HG03139 (cell line): ENCODE measurements at regions not wholly inside any gene's neighbourhood (a gene's known extent, or its start where the extent isn't known, plus 50 kb on each side); places are given as distances from the start of the nearest gene placed in this dataset.
"Not testable (repeated sequence)": the region's sequence is repeated elsewhere in the genome, so short reads cannot be mapped to it uniquely, and the experiment has no call there.

Experiments
- ATAC-seq: cut with Tn5 transposase; IDR thresholded peaks from one replicate; pipeline ENCODE4 v1.9.1; 2021; ENCODE audit not compliant: unreplicated experiment

DNA sequence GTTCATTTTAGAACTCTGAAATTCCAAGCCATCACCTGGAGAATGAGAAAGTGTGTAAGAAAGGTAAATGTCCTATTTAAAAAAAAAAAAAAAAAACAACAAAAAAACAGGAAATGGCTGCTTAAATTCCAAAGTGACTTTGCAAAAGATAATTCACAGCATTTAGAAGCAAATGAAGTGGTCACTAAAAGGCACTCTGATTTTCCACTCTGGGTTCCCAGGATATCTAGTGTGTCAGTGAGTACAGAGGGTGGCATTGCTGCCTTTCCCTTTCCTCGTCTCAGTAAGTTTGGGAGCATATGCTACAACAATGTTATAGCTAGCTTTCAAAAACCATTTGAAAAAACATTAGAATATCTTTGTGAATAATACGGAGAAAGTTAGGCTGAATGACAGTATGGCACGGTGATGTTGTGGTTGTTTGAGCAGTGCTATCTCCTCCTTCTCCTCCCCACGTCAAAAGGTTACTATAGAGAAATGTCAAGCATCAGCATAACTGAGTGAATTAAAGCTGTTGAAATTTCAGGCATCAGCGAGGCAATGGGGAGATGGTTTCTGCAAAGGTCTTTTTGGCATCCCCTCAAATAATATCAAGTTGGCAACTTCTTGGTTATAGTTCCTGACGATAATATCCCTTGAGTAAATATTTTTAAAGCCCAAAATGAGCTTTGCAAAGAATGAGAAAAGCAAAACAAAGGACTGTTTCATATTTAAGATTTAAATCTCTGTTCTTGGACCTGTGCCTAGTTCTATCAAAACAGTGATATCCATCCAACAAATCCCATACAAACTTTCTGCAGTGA, 164.5 kb upstream of the E2F7 start:
- ATAC-seq, result no peak

DNA sequence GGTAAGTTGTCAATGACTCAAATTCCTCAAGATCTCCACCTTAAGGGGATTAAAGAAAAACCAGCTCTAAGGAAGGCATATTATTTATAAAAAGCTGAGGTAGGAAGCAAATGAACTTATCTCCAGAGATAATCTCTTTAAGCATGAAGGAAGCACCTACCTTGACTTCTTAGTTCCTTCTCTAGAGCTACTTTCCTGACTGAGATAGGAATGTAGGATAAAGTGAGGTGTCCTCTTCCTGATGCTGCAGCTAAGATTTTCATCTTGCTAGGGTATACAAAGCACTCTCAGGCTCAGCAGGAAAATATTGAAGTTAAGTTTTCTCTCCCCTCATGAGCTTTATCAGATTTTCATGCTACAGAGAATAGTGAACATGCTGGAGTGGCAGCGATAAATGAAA, 163.0 kb upstream of the E2F7 start:
- no peak for ATAC-seq

DNA sequence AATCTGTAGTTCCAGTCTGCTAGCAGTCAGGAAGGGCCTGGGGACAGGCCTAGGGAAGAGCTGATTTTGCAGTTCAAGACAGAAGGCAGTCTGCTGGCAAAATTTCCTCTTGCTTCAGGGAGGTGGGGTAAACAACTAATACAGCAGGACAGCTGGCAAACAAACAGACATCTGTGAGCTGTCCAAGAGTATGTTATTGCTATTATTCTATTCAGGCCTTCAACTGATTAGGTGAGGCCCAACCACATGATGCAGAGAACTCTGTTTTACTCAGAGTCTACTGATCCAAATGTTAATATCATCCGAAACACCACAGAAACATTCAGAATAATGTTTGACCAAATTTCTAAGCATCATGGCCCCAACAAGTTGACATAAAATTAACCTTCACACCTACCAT, 161.0 kb upstream of the E2F7 start:
- ATAC-seq, result no peak

DNA sequence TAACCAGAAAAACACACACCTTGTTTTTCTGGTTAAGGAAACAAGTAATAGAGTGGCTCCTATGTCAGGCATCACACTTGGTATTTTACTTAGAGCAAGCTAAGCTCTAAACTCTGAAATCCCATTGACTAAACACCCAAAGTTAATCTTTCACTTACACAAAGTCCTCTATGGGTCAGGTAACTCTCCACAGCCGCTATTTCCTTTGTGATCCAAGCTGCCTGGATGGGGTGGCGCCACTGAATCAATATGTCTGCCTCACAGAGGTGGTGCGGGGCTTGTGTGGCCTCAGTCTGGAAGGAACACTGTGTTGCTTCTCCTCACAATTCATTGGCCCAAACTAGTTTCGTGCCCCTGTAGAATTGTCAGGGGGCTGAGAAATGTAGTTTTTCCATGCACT, 160.0 kb upstream of the E2F7 start:
- no peak for ATAC-seq

DNA sequence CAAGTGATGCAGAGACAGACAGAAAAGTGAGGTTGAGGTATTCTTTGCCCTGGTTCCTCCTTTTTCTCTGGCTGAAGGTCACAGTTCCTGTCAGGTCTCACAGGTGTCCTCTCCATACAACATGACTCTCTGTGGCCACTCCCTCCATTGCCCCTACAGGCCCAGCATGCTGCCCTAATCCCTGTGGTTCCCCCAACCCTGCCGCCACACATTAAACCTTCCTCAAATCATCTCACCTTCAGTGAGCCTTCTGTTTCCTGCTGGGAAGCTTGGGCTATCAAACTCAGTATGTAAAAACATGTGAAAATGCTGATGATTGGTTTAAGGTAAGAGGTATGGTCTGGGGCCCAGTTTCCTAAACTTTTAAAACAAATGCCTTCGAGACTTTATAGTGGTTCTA, 159.0 kb upstream of the E2F7 start:
- ATAC-seq, result no peak

DNA sequence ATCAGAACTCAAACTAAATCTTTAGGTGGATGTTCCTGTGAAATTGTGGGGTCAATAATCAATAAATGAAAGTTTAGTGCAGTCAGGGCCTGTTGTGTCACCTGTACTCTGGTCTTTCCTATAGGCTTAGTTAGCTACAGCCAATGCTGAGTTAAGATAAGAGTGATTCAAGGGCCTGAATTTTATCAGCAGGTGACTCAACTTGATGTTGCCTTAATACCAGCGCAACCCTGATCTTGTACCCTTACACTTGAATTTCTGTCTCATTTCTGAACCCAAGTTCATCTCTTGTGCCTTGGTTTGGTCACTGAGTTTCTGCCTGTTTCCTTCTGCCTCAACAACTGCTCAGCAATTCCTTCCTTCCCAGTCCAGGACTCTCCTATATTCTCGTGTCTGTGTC, 157.0 kb upstream of the E2F7 start:
- no peak for ATAC-seq

DNA sequence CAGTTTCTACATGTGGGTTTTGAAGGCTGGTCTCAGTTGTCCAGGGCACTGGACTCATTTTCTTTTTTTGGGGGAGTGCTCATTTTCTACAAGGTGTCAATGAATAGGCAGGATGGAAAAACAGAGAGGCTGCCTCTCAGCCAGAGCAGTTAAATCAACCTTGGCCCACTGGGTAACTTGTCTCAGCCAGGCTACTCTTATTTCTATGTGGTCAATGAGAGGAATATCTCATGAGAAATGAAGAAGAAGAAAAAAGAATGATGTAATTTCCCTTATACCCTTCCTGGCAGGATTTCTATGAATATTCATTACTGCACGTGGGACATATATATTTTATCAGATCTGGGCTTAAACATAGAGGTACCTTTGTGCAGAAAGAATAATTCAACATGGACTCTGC, 155.2 kb upstream of the E2F7 start:
- ATAC-seq, result no peak

DNA sequence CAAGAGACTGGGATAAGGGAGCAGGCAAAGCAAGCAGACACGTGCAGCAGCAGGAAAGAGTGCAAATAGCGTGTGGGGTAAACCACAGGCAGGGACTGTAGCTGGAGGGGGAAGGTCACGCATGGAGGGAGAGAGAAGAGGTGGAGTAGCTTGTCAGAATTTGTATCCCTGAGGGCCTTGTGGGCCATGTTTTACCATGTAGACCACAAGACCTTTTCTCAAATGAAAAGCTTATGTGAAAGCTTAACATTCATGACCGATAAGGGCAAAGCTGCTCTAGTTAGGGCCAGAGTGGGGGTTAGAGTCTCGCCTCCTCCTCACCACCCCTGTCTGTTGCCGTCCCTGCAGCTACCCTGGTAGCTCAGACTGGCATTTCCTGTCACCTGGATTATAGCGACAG, 152.9 kb upstream of the E2F7 start:
- no peak for ATAC-seq

DNA sequence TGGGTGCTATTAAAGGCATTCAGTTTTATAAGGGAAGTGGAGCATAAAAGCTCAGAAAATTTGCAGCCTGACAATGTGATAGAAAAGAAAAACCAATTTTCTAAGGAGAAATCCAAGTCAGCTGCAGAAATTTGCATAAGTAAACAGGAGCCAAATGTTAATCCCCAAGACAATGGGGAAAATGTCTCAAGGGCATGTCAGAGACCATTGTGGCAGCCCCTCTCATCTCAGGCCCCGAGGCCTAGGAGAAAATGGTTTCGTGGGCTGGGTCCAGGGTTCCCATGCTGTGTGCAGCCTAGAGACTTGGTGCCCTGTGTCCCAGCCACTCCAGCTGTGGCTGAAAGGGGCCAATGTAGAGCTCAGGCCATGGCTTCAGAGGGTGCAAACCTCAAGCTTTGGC, 150.8 kb upstream of the E2F7 start:
- ATAC-seq, result not testable (repeated sequence)

DNA sequence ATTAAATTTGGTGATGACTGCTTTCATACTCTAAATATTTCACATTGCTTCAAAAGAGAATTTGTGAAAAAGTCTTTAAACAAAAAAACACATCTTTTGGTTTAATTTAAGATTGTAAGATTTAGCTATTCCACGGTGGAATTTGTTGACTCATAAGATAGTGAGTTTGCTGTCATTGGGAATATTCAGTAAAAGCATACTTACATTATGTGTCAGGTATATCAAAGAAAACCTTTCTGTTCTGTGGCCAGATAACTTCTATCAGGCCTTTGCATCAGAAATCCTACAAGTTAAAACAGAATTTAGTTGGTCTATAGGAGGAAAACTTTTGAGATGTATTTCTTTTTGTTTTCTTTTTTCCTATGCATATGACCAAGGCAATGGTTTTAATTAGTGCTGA, 148.8 kb upstream of the E2F7 start:
- no peak for ATAC-seq

DNA sequence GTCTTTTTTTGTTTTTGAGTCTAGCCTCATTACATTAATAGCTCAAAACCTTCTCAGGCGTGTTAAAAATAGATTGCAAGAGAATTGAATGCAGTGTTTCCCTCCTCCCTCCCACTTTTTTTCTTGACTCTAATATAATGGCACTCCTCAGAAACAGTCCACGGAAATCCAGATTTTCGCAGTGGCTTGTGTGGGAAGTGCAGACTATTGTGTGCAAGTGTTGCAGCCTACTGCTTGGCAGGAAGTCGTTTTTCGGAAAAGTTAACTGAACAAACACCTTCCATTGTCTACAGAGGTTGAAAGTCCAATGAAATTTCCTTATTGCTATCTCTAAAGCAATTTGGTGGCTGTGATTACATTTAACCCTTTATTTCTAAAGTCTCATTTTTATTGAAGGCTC, 147.9 kb upstream of the E2F7 start:
- ATAC-seq, result no peak

DNA sequence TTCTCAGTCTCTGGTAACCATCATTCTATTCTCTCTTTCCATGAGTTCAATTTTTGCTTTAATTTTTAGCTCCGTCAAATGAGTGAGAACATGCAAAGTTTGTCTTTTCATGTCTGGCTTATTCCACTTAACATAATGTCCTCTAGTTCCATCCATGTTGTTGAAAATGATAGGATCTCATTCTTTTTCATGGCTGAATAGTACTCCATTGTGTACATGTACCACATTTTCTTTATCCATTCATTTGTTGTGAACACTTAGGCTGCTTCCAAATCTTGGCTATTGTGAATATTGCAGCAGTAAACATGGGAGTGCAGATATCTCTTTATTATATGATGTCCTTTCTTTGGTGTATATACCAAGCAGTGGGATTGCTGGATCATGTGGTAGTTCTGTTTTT, 145.4 kb upstream of the E2F7 start:
- ATAC-seq, result no peak

DNA sequence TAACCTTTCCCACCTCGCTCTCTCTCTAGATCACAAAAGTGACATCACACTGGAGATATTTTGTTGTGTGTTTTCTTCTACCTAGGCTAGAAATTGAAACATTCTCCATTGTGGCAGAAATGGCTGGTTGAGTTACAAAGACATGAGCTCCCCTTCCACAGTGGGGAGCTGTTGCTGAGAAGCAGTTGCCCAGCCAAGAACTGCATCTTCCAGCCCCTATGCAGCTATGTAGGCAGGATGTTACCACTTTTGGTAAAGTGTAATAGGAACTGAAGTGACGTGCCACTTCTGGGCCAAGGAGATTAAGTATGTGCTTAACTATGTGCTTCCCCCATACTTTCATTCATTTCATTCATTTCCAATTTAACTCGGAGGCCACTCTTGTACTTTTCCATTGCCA, 138.7 kb upstream of the E2F7 start:
- ATAC-seq, result no peak

DNA sequence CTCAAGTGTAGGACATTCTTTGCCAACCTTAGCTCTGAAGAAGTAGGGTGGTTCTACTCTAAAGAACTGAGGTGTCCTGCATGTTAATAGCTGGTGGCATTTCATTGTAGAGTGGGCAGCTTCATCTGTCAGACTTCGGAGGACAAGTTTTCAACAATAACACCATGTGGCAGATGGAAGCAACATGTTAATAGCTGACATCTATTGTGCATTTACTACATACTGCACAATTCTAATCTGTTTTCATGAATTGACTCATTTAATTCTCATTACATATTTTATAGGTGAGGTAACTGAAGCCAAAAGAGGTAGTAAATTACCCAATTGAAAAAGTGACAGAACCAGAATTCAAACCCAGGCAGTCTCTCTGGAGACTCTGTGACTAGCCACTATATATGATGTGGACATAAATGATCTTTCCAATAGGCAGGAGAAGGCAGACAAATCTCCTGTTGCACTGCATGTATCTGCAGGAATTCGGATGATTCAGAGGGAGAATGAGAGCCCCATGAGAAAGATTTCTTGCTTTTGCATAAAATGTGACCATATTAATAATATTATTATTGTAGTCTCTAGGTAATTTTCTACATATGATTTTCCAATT, 137.2 kb upstream of the E2F7 start:
- ATAC-seq, result no peak

DNA sequence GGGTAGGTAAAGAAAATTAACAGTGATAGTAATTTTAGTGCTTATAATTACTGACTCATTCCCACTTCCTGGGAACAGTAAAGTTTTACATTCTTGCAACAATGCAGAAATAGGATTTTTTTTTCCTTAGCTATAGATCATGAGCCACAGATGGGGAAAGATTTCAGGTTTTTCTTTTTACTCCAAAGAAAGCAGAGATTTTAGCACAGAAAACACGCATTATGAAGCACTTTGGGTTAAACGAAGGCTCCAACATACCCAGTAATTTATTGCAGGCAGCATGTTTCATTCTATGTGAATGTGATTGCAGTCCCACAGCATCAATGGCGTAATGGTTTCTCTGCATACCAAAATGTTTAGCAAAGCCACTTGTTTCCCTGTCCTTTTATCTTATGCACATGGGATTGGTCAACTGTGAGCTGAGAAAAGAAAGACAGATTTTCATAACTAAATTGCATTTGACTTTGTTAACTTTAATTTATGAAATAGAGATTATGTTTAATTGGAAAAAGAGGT, 124.6 kb upstream of the E2F7 start:
- no peak for ATAC-seq

DNA sequence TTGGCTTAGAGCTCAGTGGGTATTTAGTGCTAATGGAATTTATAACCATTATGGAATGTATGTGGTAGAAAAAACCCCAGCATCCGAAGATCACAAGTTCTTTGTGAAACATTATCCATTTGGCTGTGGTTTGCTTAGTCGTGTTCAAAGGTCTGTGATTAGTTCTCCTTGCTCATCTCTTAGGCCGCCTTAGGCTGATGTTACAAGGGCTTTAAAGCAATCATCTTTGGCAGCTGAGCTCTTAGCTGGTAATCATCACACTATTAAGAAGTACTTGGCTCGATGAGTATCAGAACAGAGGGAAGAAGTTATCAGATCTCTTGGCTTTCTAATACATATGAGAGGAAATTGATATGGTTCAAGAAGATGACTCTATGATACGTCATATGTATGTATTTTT, 124.1 kb upstream of the E2F7 start:
- ATAC-seq, result no peak

DNA sequence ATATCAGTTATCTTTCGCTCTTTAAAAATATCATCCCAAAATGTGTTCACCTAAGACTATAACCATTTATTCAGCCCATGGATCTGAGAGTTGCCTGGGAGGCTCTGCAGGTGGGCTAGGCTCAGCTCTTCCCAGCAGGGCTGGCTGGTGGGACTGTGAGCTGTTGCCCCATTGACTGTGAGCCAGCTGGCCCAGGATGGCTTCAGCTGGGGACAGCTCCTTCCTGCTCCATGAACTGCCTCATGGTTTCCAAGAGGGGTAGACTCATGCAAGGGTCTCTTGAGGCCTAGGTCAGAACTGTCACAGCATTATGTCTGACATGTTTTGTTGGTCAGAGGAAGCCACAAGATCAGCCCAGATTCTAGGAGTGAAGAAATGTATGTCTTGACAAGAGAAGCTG, 114.1 kb upstream of the E2F7 start:
- no peak for ATAC-seq

DNA sequence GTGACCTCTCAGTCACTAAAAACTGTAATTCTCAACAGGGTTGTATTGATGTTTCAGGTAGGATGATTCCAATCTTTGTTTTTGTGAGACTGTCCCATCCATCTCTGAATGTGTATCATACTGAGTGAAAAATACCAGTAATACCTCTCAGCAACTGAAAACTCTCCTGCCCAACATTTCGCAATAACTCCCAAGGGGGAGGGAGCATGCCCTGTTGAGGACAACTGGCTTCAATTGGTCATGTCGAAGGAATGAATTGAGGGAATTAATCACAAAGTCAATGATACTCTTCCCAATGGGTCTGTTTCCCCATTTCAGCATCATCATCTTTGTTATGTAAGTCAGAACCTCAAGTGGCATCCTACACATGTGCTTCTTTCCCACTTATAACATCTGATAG, 102.4 kb upstream of the E2F7 start:
- ATAC-seq, result no peak

DNA sequence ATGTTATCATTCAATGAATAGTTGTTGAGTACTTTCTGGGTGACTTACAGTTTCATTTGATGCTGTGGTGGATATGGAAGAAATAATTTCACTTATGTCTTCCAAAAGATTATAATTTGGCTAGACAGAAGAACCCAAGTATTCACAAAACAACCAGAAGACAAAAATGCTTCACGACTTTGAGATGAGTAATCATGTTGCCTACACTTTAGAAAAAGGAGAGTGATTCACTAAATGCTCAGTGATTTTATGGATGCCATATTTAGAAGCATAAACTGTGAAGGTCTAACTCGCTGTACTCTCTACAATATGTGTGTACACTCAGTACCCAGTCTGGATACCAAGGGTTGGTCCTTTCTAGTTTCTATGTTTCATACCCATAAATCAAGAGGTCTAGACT, 101.3 kb upstream of the E2F7 start:
- ATAC-seq, result no peak

DNA sequence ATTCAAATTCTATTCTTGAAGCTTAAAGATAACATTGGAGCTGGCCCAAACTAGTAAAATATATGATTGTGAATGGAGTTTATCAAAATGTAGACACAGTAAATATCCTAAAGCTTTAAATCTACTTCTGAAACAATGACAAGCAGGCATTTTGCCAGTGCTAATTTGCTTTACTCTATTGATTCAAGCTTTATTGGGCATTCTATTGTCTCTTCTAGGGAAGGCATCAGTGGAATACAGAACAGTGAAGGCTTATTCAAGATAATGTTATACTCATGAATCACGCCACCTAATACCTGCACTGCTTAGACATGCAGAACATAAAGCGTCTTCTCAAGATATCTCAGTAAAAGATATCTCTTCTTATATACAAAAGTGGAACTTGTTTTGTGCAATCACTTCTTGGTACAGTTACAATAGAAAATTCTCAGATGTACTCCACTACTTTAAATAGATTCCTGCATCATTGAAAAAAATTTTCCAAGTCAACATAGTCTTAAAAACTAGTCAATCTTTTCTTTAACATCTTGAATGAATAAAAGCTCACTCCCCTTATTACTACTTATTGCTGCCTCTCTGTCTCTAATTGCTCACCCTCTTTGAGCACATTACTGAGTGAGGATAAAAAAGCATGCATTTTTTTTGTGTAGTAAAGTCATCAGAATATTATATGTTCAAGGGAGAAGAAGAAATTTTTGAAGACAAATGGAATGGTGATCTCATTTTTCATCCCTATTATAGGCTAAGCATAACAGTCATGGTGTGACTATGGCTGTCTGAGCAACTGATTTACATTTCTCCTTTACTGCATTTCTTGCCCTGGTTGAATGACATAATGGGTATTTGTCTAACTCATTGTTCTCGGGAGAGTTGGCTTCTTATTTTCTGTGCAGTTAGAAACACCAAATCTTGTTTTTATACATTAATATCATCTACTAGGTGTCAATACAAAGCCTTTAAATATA, 98.0 kb upstream of the E2F7 start:
- no peak for ATAC-seq

DNA sequence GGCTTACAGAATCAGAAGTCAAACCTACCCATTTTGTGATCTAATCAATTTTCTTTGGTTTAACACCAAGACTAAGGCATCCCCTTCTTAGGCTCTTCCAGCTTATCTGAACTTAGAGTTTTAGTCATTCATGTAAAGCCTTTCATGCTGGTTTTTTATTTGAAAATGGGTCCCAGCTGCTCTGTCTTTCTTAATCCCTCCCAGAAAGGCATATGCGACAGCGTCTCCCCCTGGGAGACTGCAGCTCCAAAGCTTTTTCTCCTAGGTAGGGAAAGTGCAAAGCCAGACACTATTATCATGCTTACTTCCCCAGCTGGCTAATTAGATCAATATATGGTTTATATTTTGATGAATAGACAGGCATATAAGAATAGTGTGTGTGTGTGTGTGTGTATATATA, 96.6 kb upstream of the E2F7 start:
- ATAC-seq, result no peak

DNA sequence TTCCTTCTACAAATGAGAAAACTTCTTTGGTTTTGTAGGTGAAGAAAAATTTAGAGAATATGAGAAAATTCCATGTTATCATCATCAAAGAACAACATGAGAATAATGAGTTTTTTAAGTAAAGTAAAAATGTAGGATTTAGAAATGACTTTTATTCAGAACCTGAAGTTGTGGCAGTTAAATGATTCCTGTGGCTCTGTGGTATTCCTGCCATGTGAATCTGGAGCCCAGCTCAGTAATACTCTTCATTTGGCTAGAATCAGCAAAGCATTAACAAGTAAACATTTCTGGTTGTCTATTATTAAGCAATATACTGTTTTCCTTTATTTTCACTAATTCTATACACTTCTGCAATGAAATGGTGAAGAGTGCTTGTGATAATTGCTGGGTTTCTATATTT, 95.6 kb upstream of the E2F7 start:
- no peak for ATAC-seq
